ENCODE measurements at regions not wholly inside any gene's neighbourhood (a gene's known extent, or its start where the extent isn't known, plus 50 kb on each side); places are given as distances from the start of the nearest gene placed in this dataset.

DNA sequence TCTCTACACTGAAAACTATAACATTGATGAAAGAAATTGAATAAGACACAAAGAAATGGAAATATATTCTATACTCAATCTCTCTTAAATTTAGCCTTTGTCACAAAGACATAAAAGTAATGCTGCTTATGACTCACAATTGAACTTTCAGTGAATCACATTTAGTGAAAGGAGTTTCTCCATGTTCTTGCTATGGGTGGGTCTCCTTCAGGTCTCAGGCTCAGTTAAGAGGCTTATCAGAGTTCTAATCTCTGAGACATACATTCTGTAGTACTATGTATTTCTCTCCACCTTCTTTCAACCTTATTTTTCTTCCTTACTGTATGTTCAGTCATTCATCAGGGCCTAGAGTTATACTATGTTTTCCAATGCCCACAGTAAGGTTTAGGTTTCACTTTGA is 220.9 kb downstream of the DTHD1 start:
- H3K27me3 Mint-ChIP-seq: no peaks in the 10 kb centered on the region
- Histone ChIP-seq H3K27ac (ENCODE audit: low read length in 2 of 2) (no peak overlapping the region), H3K36me3 (replicated peaks in 1 of 2; ENCODE audit: control extremely low read depth in 1 of 2, control insufficient read depth in 1 of 2, extremely low read depth in 1 of 2, insufficient read depth in 2 of 2, low read length in 1 of 2) (no peaks in the 10 kb centered on the region), H4K20me1 (ENCODE audit: control insufficient read depth, insufficient read depth, low read length, poor library complexity, severe bottlenecking) (no peaks in the 10 kb centered on the region), H3K9me3 (ENCODE audit: control extremely low read depth in 1 of 3, control insufficient read depth in 2 of 3, insufficient read depth in 1 of 3, low read length in 2 of 3) (no peaks in the 10 kb centered on the region), H3K4me2 (replicated peaks; ENCODE audit: low read depth, low read length, poor library complexity, severe bottlenecking) (no peak overlapping the region), H3K9ac (ENCODE audit: low read length) (no peak overlapping the region), H3K4me1 (ENCODE audit: control insufficient read depth in 2 of 2, insufficient read depth in 2 of 2, low read length in 2 of 2) (no peaks in the 10 kb centered on the region), H3K4me3 (ENCODE audit: control extremely low read depth in 1 of 5, extremely low read depth in 1 of 5, insufficient read depth in 1 of 5, low read depth in 2 of 5, low read length in 4 of 5) (no peak overlapping the region), H2AFZ (ENCODE audit: insufficient read depth, low read depth, low read length, poor library complexity, severe bottlenecking) (no peak overlapping the region), H3K79me2 (ENCODE audit: control insufficient read depth, insufficient read depth, low read length) (no peaks in the 10 kb centered on the region), H3K27me3 (replicated peaks in 1 of 4; ENCODE audit: control extremely low read depth in 1 of 4, control insufficient read depth in 3 of 4, insufficient read depth in 4 of 4, low read length in 3 of 4) (no peaks in the 10 kb centered on the region)
- DNase-seq: no peak
- H3K4me1 Mint-ChIP-seq: no peaks in the 10 kb centered on the region
- ChIA-PET POLR2A (no interaction called here), CTCF (no interaction called here)
- no peak overlapping the region for H3K27ac Mint-ChIP-seq
- intact Hi-C loops (cut with micrococcal nuclease): no loop called here
- no peak for TF ChIP-seq EZH2 (IDR thresholded peaks at IDR 0.05; ENCODE audit: borderline replicate concordance, insufficient read depth, low read depth, low read length, poor library complexity, severe bottlenecking)
- TF ChIP-seq, protein P1, sequence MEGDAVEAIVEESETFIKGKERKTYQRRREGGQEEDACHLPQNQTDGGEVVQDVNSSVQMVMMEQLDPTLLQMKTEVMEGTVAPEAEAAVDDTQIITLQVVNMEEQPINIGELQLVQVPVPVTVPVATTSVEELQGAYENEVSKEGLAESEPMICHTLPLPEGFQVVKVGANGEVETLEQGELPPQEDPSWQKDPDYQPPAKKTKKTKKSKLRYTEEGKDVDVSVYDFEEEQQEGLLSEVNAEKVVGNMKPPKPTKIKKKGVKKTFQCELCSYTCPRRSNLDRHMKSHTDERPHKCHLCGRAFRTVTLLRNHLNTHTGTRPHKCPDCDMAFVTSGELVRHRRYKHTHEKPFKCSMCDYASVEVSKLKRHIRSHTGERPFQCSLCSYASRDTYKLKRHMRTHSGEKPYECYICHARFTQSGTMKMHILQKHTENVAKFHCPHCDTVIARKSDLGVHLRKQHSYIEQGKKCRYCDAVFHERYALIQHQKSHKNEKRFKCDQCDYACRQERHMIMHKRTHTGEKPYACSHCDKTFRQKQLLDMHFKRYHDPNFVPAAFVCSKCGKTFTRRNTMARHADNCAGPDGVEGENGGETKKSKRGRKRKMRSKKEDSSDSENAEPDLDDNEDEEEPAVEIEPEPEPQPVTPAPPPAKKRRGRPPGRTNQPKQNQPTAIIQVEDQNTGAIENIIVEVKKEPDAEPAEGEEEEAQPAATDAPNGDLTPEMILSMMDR (IDR thresholded peaks at IDR 0.05): no peak
- H3K4me3 Mint-ChIP-seq: no peak overlapping the region
- no peak for ATAC-seq (ENCODE audit: low read depth)
- H3K9me3 Mint-ChIP-seq (ENCODE audit: insufficient read depth): no peaks in the 10 kb centered on the region

DNA sequence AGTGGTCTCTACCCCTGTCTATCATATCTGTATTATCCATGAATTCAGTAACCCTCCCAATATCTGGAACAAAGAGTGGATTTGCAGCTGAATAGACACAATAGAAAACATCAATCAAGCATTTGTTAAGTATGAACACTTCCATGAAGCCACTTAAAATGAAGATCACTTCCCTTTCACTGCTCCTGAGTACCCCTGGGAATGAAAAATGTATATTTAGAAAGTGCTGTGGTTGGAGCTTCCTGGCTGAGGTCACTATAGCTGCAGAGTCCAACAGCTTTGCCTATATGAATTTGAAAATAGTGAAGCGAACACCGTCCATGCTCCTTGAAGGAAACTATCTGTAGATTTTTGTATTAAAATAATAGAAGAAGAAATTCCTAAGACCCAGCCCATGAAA is 227.0 kb downstream of the DTHD1 start:
- Histone ChIP-seq H3K36me3 (replicated peaks in 1 of 2; ENCODE audit: control extremely low read depth in 1 of 2, control insufficient read depth in 1 of 2, extremely low read depth in 1 of 2, insufficient read depth in 2 of 2, low read length in 1 of 2) (no peaks in the 10 kb centered on the region), H2AFZ (ENCODE audit: insufficient read depth, low read depth, low read length, poor library complexity, severe bottlenecking) (no peak overlapping the region), H3K79me2 (ENCODE audit: control insufficient read depth, insufficient read depth, low read length) (no peaks in the 10 kb centered on the region), H3K4me2 (replicated peaks; ENCODE audit: low read depth, low read length, poor library complexity, severe bottlenecking) (no peak overlapping the region), H3K27me3 (replicated peaks in 1 of 4; ENCODE audit: control extremely low read depth in 1 of 4, control insufficient read depth in 3 of 4, insufficient read depth in 4 of 4, low read length in 3 of 4) (no peaks in the 10 kb centered on the region), H3K27ac (ENCODE audit: low read length in 2 of 2) (no peak overlapping the region), H3K4me3 (ENCODE audit: control extremely low read depth in 1 of 5, extremely low read depth in 1 of 5, insufficient read depth in 1 of 5, low read depth in 2 of 5, low read length in 4 of 5) (no peak overlapping the region), H3K9me3 (ENCODE audit: control extremely low read depth in 1 of 3, control insufficient read depth in 2 of 3, insufficient read depth in 1 of 3, low read length in 2 of 3) (no peaks in the 10 kb centered on the region), H4K20me1 (ENCODE audit: control insufficient read depth, insufficient read depth, low read length, poor library complexity, severe bottlenecking) (no peaks in the 10 kb centered on the region), H3K4me1 (ENCODE audit: control insufficient read depth in 2 of 2, insufficient read depth in 2 of 2, low read length in 2 of 2) (no peaks in the 10 kb centered on the region), H3K9ac (ENCODE audit: low read length) (no peak overlapping the region)
- intact Hi-C loops (cut with micrococcal nuclease): no loop called here
- H3K4me3 Mint-ChIP-seq: no peak overlapping the region
- DNase-seq: no peak
- H3K27me3 Mint-ChIP-seq: no peaks in the 10 kb centered on the region
- ATAC-seq (ENCODE audit: low read depth): no peak
- no peak for TF ChIP-seq EZH2 (IDR thresholded peaks at IDR 0.05; ENCODE audit: borderline replicate concordance, insufficient read depth, low read depth, low read length, poor library complexity, severe bottlenecking)
- TF ChIP-seq, protein P1 (IDR thresholded peaks at IDR 0.05): no peak
- POLR2A ChIA-PET: no interaction called here
- CTCF ChIA-PET: no interaction called here
- no peaks in the 10 kb centered on the region for H3K4me1 Mint-ChIP-seq
- WGBS (ENCODE audit: insufficient coverage): no CpG with 5 or more reads among the region's 2 CpGs
- H3K9me3 Mint-ChIP-seq (ENCODE audit: insufficient read depth): no peaks in the 10 kb centered on the region
- no peak overlapping the region for H3K27ac Mint-ChIP-seq

All from B cell (primary cell).